ENCODE measurements at regions not wholly inside any gene's neighbourhood (a gene's known extent, or its start where the extent isn't known, plus 50 kb on each side); places are given as distances from the start of the nearest gene placed in this dataset.

- Histone ChIP-seq H3K9ac (ENCODE audit: insufficient read depth, low read length) (no peak overlapping the region), H3K36me3 (ENCODE audit: control insufficient read depth, insufficient read depth, low read length) (no peaks in the 10 kb centered on the region), H3K79me2 (ENCODE audit: control insufficient read depth, insufficient read depth, low read length) (no peaks in the 10 kb centered on the region), H3K9me3 (ENCODE audit: control insufficient read depth, insufficient read depth, low read depth, low read length) (no peaks in the 10 kb centered on the region), H3K4me2 (ENCODE audit: extremely low read depth, insufficient read depth, low read length) (no peak overlapping the region), H4K20me1 (ENCODE audit: control insufficient read depth, extremely low read depth, insufficient read depth, low read length) (no peaks in the 10 kb centered on the region), H3K27me3 (ENCODE audit: control insufficient read depth, insufficient read depth, low read length) (no peaks in the 10 kb centered on the region), H2AFZ (ENCODE audit: low read length) (no peak overlapping the region), H3K4me1 (ENCODE audit: control insufficient read depth, extremely low read depth, insufficient read depth, low read length) (no peaks in the 10 kb centered on the region), H3K27ac (ENCODE audit: insufficient read depth, low read length) (no peak overlapping the region), H3K4me3 (replicated peaks in 1 of 4; ENCODE audit: control extremely low read depth in 1 of 4, insufficient read depth in 1 of 4, low read depth in 3 of 4, low read length in 4 of 4) (no peak overlapping the region)
- TF ChIP-seq, protein P1, sequence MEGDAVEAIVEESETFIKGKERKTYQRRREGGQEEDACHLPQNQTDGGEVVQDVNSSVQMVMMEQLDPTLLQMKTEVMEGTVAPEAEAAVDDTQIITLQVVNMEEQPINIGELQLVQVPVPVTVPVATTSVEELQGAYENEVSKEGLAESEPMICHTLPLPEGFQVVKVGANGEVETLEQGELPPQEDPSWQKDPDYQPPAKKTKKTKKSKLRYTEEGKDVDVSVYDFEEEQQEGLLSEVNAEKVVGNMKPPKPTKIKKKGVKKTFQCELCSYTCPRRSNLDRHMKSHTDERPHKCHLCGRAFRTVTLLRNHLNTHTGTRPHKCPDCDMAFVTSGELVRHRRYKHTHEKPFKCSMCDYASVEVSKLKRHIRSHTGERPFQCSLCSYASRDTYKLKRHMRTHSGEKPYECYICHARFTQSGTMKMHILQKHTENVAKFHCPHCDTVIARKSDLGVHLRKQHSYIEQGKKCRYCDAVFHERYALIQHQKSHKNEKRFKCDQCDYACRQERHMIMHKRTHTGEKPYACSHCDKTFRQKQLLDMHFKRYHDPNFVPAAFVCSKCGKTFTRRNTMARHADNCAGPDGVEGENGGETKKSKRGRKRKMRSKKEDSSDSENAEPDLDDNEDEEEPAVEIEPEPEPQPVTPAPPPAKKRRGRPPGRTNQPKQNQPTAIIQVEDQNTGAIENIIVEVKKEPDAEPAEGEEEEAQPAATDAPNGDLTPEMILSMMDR (conservative IDR thresholded peaks at IDR 0.05 in 1 of 2, IDR thresholded peaks at IDR 0.05 in 1 of 2; ENCODE audit: low read depth in 1 of 2, low read length in 2 of 2): no peak
- no peak for TF ChIP-seq EZH2 (IDR thresholded peaks at IDR 0.05; ENCODE audit: low read length, missing control alignments)
- no peak for DNase-seq (ENCODE audit: low read depth in 2 of 2)
Observed at GRCh38 chr6:94988701-94989100, 588.6 kb upstream of the MANEA start.

DNA sequence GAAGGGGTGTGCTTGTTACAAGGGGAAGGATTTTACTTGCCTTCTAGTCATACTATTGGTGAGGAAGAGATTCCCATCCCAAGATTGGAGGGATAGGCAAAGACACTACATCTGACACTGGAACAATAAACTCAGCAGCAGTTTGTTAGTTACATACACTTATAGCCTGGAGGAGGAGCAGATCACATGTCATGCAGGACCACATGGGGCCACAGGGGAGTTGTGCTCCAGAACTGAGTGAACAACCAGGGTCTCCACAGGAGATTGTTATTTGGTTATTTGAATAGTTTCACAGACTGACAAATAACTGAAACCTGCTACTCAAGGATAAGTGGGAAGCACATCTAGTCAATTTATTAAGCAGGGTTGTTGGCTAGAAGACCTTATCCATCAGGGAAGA, 559.4 kb upstream of the MANEA start:
- no peak overlapping the region for H3K27ac ChIP-seq (ENCODE audit: insufficient read depth, low read length)
- no peak overlapping the region for H2AFZ ChIP-seq (ENCODE audit: low read length)
- DNase-seq (ENCODE audit: low read depth in 2 of 2): no peak
- H3K36me3 ChIP-seq (ENCODE audit: control insufficient read depth, insufficient read depth, low read length): no peaks in the 10 kb centered on the region
- no peaks in the 10 kb centered on the region for H3K79me2 ChIP-seq (ENCODE audit: control insufficient read depth, insufficient read depth, low read length)
- no peaks in the 10 kb centered on the region for H3K9me3 ChIP-seq (ENCODE audit: control insufficient read depth, insufficient read depth, low read depth, low read length)
- TF ChIP-seq, protein P1 (conservative IDR thresholded peaks at IDR 0.05 in 1 of 2, IDR thresholded peaks at IDR 0.05 in 1 of 2; ENCODE audit: low read depth in 1 of 2, low read length in 2 of 2): no peak
- no peak for TF ChIP-seq EZH2 (IDR thresholded peaks at IDR 0.05; ENCODE audit: low read length, missing control alignments)
- no peak overlapping the region for H3K4me3 ChIP-seq (replicated peaks in 1 of 4; ENCODE audit: control extremely low read depth in 1 of 4, insufficient read depth in 1 of 4, low read depth in 3 of 4, low read length in 4 of 4)
- H3K27me3 ChIP-seq (ENCODE audit: control insufficient read depth, insufficient read depth, low read length): no peaks in the 10 kb centered on the region
- H4K20me1 ChIP-seq (ENCODE audit: control insufficient read depth, extremely low read depth, insufficient read depth, low read length): no peaks in the 10 kb centered on the region
- no peak overlapping the region for H3K9ac ChIP-seq (ENCODE audit: insufficient read depth, low read length)
- no peaks in the 10 kb centered on the region for H3K4me1 ChIP-seq (ENCODE audit: control insufficient read depth, extremely low read depth, insufficient read depth, low read length)
- H3K4me2 ChIP-seq (ENCODE audit: extremely low read depth, insufficient read depth, low read length): no peak overlapping the region

All from fibroblast of lung (primary cell).